Fibroblast of skin of left quadriceps (primary cell): ENCODE measurements at regions not wholly inside any gene's neighbourhood (a gene's known extent, or its start where the extent isn't known, plus 50 kb on each side); places are given as distances from the start of the nearest gene placed in this dataset.
A peak's percentile ranks its signal among the peaks of the same experiment; 100 is the strongest.

ENCODE experiments used
- DNase-seq, 2 experiments: peaks; one replicate each; pipeline ENCODE4 v3.0.0-alpha.2; 2013; ENCODE audit warnings: low read depth in 2 of 2

GRCh38 chr3:153313302-153313965, 151.4 kb downstream of the RAP2B start:
- no peak for DNase-seq

- no peak for DNase-seq
Measured at GRCh38 chr3:153314038-153314437, 152.0 kb downstream of the RAP2B start.

- DNase-seq: peak in 1 of 2 experiments; percentile 44
Measured at GRCh38 chr3:153315781-153316180, 153.8 kb downstream of the RAP2B start.

- DNase-seq: no peak
Measured at GRCh38 chr3:153319705-153320554, 157.9 kb downstream of the RAP2B start.

GRCh38 chr3:153320585-153321128, 158.6 kb downstream of the RAP2B start:
- no peak for DNase-seq

GRCh38 chr3:153328690-153329089, 166.7 kb downstream of the RAP2B start:
- DNase-seq: no peak

- no peak for DNase-seq
Measured at GRCh38 chr3:153330901-153331300, 168.9 kb downstream of the RAP2B start.

- no peak for DNase-seq
Measured at GRCh38 chr3:153331676-153332075, 169.7 kb downstream of the RAP2B start.

- DNase-seq: no peak
Measured at GRCh38 chr3:153334558-153334957, 172.5 kb downstream of the RAP2B start.

- DNase-seq: no peak
Measured at GRCh38 chr3:153337369-153337768, 175.3 kb downstream of the RAP2B start.

GRCh38 chr3:153338487-153338886, 176.5 kb downstream of the RAP2B start:
- peak; percentile 9 to 24 for DNase-seq

GRCh38 chr3:153339065-153339464, 177.0 kb downstream of the RAP2B start:
- no peak for DNase-seq

GRCh38 chr3:153343988-153344782, 182.2 kb downstream of the RAP2B start:
- DNase-seq: no peak

- peak; percentile 22 to 37 for DNase-seq
Measured at GRCh38 chr3:153348457-153349107, 186.6 kb downstream of the RAP2B start.

GRCh38 chr3:153349108-153349499, 187.1 kb downstream of the RAP2B start:
- DNase-seq: no peak

- DNase-seq: peak; percentile 74 to 79
Measured at GRCh38 chr3:153350420-153350819, 188.4 kb downstream of the RAP2B start.

- no peak for DNase-seq
Measured at GRCh38 chr3:153354641-153355040, 192.6 kb downstream of the RAP2B start.

- no peak for DNase-seq
Measured at GRCh38 chr3:153355559-153355958, 193.5 kb downstream of the RAP2B start.

- DNase-seq: no peak
Measured at GRCh38 chr3:153356908-153357307, 194.9 kb downstream of the RAP2B start.

GRCh38 chr3:153357436-153357835, 195.4 kb downstream of the RAP2B start:
- DNase-seq: no peak

- DNase-seq: no peak
Measured at GRCh38 chr3:153369561-153370374, 207.7 kb downstream of the RAP2B start.
